ENCODE measurements at regions not wholly inside any gene's neighbourhood (a gene's known extent, or its start where the extent isn't known, plus 50 kb on each side); places are given as distances from the start of the nearest gene placed in this dataset.

DNA sequence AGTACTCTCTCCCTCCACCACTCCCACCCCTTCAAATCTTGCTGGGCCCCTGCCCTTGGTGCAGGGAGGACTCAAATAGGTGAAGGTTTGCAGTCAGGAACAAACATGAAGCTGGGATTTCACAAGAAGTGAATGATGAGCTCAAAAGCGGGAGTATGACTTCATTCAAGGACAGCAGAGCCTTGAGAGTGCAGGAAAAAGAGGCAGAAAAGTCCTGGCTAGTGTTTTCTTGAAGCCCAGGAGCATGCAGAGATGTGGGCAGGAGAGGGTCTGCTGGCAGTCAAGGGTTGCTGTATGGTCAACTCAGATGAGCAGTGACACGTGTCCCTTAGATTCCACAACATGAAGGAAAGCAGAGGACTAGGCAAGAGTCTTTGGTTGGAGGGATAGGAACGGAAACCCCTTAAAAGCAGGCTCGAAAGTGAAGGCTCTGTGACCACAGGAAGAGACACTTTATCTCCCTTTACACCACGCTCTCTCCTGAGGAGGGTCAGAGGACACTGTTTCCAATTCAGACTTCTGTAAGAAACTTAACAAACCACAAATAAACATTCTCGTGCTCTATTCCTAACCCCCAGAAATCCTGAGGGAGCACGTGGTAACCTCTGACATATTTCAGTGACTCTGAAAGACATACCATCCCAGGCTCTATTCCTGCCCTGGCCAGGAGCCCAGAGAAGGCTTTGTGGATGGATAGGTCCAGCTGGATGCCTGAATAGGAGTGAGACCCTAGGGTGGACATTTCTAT, 168.0 kb upstream of the NDN start:
- TF ChIP-seq, protein P1, sequence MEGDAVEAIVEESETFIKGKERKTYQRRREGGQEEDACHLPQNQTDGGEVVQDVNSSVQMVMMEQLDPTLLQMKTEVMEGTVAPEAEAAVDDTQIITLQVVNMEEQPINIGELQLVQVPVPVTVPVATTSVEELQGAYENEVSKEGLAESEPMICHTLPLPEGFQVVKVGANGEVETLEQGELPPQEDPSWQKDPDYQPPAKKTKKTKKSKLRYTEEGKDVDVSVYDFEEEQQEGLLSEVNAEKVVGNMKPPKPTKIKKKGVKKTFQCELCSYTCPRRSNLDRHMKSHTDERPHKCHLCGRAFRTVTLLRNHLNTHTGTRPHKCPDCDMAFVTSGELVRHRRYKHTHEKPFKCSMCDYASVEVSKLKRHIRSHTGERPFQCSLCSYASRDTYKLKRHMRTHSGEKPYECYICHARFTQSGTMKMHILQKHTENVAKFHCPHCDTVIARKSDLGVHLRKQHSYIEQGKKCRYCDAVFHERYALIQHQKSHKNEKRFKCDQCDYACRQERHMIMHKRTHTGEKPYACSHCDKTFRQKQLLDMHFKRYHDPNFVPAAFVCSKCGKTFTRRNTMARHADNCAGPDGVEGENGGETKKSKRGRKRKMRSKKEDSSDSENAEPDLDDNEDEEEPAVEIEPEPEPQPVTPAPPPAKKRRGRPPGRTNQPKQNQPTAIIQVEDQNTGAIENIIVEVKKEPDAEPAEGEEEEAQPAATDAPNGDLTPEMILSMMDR (IDR thresholded peaks at IDR 0.05; ENCODE audit: insufficient read depth, low read depth, low read length), result no peak
- TF ChIP-seq EZH2 (IDR thresholded peaks at IDR 0.05; ENCODE audit: insufficient read depth, low read length), result no peak
